HFFc6 (cell line): ENCODE measurements at regions not wholly inside any gene's neighbourhood (a gene's known extent, or its start where the extent isn't known, plus 50 kb on each side); places are given as distances from the start of the nearest gene placed in this dataset.

Source experiments
- DNase-seq: peaks from one replicate; pipeline ENCODE4 v3.0.0-alpha.2; 2018
- H3K27ac Mint-ChIP-seq: 2 replicates; pipeline ENCODE4 v1.8.0; 2020; ENCODE audit warnings: mild to moderate bottlenecking, mixed read lengths
- H3K27me3 Mint-ChIP-seq: 2 replicates; pipeline ENCODE4 v1.8.0; 2021; ENCODE audit warnings: mild to moderate bottlenecking, moderate library complexity, mixed read lengths; ENCODE audit not compliant: insufficient read depth
- H3K36me3 Mint-ChIP-seq: 2 replicates; pipeline ENCODE4 v1.8.0; 2021; ENCODE audit warnings: low read depth, mixed read lengths
- H3K4me1 Mint-ChIP-seq: 2 replicates; pipeline ENCODE4 v1.8.0; 2020; ENCODE audit warnings: low read depth, mixed read lengths
- H3K4me3 Mint-ChIP-seq: 2 replicates; pipeline ENCODE4 v1.8.0; 2020; ENCODE audit warnings: mild to moderate bottlenecking, moderate library complexity, mixed read lengths
- H3K9me3 Mint-ChIP-seq: 2 replicates; pipeline ENCODE4 v1.8.0; 2020; ENCODE audit warnings: mild to moderate bottlenecking, mixed read lengths
- TF ChIP-seq, protein P1 (sequence below): fragments of 200-600 bp; sonication (generic); IDR thresholded peaks from 2 replicates; pipeline ENCODE4 v1.5.0; 2021; ENCODE audit warnings: antibody characterized with exemption, mild to moderate bottlenecking

DNA sequence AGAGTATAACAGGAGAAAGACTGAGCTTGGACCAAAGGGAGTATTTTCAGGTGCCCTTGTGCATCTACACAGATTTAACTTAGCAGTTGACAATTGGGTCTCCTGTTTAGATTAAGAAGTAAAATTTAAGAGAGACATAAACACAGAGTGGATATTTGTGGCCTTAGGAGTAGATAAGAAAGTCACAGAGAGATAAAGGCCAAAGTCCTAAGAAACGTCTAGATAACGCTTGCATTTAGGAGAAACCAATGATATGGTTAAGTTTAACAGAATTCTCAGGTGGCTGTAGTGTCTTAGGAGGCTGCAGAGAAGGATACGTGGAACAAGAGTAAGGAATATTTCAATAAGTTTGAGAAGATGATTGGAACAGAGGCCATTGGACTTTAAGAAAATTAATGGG, 155.0 kb upstream of the DAB2 start:
- TF ChIP-seq, protein P1, sequence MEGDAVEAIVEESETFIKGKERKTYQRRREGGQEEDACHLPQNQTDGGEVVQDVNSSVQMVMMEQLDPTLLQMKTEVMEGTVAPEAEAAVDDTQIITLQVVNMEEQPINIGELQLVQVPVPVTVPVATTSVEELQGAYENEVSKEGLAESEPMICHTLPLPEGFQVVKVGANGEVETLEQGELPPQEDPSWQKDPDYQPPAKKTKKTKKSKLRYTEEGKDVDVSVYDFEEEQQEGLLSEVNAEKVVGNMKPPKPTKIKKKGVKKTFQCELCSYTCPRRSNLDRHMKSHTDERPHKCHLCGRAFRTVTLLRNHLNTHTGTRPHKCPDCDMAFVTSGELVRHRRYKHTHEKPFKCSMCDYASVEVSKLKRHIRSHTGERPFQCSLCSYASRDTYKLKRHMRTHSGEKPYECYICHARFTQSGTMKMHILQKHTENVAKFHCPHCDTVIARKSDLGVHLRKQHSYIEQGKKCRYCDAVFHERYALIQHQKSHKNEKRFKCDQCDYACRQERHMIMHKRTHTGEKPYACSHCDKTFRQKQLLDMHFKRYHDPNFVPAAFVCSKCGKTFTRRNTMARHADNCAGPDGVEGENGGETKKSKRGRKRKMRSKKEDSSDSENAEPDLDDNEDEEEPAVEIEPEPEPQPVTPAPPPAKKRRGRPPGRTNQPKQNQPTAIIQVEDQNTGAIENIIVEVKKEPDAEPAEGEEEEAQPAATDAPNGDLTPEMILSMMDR = no peak
- no peak for DNase-seq
- Mint-ChIP-seq H3K27ac (no peak overlapping the region), H3K4me1 (peaks cover 20% of the 10 kb centered on the region), H3K4me3 (no peak overlapping the region), H3K27me3 (peaks cover 15% of the 10 kb centered on the region; the same call in 1 of the 2 replicates), H3K9me3 (no peaks in the 10 kb centered on the region), H3K36me3 (no peaks in the 10 kb centered on the region)

- TF ChIP-seq, protein P1 = peak; percentile 91
- Mint-ChIP-seq H3K36me3 (no peaks in the 10 kb centered on the region), H3K9me3 (no peaks in the 10 kb centered on the region), H3K4me3 (no peak overlapping the region), H3K4me1 (peaks cover 19% of the 10 kb centered on the region), H3K27me3 (peaks cover 15% of the 10 kb centered on the region), H3K27ac (no peak overlapping the region)
- DNase-seq = no peak
Observed at GRCh38 chr5:39578887-39579497, 154.2 kb upstream of the DAB2 start.

GRCh38 chr5:39577529-39577928, 152.7 kb upstream of the DAB2 start:
- Mint-ChIP-seq H3K36me3 (no peaks in the 10 kb centered on the region), H3K27me3 (peaks cover 13% of the 10 kb centered on the region), H3K4me1 (peaks cover 19% of the 10 kb centered on the region), H3K4me3 (no peak overlapping the region), H3K9me3 (no peaks in the 10 kb centered on the region), H3K27ac (no peak overlapping the region)
- DNase-seq = no peak
- TF ChIP-seq, protein P1 = no peak

DNA sequence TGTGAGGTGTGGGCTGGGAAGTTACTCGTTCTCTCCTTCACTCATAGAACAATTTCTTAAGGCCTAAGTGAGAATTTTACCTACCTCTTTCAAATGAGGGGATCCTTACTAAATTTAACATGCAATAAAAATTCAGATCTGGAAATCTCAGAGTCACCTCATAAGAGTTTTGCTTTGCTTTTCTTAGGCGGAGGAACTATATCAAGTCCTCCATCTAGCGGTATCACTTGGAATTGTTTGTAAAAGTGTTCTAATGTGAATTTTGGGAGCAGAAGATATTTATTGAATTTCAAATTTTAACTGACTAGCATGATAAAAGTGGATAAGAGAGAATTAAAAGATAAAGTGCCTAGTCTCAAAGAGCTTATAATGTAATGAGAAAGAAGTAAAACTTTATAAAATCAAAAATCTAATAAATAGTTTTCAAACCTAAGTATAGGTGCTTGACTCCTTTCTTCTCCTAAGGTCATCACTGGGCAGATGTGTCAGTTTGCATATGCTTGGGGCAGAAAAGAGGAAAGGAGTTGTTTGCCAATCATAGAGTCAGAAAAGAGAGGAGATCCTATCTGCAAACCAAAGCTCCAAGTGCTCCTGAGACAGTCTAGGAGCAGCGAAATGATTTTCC, 145.7 kb upstream of the DAB2 start:
- Mint-ChIP-seq H3K27me3 (peaks cover 8% of the 10 kb centered on the region), H3K27ac (no peak overlapping the region), H3K9me3 (no peaks in the 10 kb centered on the region), H3K36me3 (no peaks in the 10 kb centered on the region), H3K4me1 (no peaks in the 10 kb centered on the region), H3K4me3 (no peak overlapping the region)
- TF ChIP-seq, protein P1 = peak; percentile 87
- DNase-seq = peak; percentile 49

DNA sequence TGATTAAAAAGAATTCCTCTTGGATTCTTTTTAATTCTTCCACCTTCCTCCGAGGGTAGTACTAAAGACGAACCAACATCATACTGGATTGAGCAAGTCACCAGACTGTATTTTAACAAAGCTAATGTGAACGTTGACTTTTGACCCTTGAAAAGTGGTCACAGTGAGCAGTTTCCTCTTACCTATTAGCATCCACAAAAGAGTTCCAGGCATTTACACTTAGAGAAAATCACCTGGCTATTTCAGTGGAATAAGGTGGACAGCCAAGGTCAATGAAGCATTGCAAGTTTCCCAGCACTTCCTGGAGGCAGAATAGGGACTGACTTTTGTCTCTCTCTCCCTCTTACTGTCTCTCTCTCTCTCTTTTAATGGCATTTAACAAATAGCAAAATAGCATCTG, 145.1 kb upstream of the DAB2 start:
- no peaks in the 10 kb centered on the region for H3K4me1 Mint-ChIP-seq
- peaks cover 8% of the 10 kb centered on the region for H3K27me3 Mint-ChIP-seq
- TF ChIP-seq, protein P1 = no peak
- no peak for DNase-seq
- H3K4me3 Mint-ChIP-seq = no peak overlapping the region
- H3K9me3 Mint-ChIP-seq = no peaks in the 10 kb centered on the region
- no peak overlapping the region for H3K27ac Mint-ChIP-seq
- H3K36me3 Mint-ChIP-seq = no peaks in the 10 kb centered on the region
